WI38 (cell line): ENCODE measurements at regions not wholly inside any gene's neighbourhood (a gene's known extent, or its start where the extent isn't known, plus 50 kb on each side); places are given as distances from the start of the nearest gene placed in this dataset.

ENCODE experiments used
- H3K4me3 ChIP-seq: 2 replicates; pipeline ENCODE4 v1.5.1; 2011; ENCODE audit warnings: low read depth, mild to moderate bottlenecking, control low read depth, low read length
- CTCF ChIP-seq: IDR thresholded peaks from 2 replicates; pipeline ENCODE4 v1.5.1; 2012; ENCODE audit warnings: low read depth, mild to moderate bottlenecking, control low read depth, low read length

- H3K4me3 ChIP-seq = no peak overlapping the region
- peak; percentile 20; the same call in 1 of the 2 replicates for TF ChIP-seq CTCF
Observed at GRCh38 chr4:130359542-130359941, 1263.6 kb downstream of the C4orf33 start.

- H3K4me3 ChIP-seq = no peak overlapping the region
- no peak for TF ChIP-seq CTCF
Observed at GRCh38 chr4:130361616-130362015, 1265.7 kb downstream of the C4orf33 start.

GRCh38 chr4:130368668-130369067 is 1272.7 kb downstream of the C4orf33 start:
- no peak overlapping the region for H3K4me3 ChIP-seq
- TF ChIP-seq CTCF = no peak

- no peak for TF ChIP-seq CTCF
- H3K4me3 ChIP-seq = no peak overlapping the region
Observed at GRCh38 chr4:130393231-130393630, 1297.3 kb downstream of the C4orf33 start.

GRCh38 chr4:130393642-130394041 is 1297.7 kb downstream of the C4orf33 start:
- no peak overlapping the region for H3K4me3 ChIP-seq
- TF ChIP-seq CTCF = no peak

- no peak overlapping the region for H3K4me3 ChIP-seq
- TF ChIP-seq CTCF = no peak
Observed at GRCh38 chr4:130395871-130396270, 1299.9 kb downstream of the C4orf33 start.

- TF ChIP-seq CTCF = no peak
Observed at GRCh38 chr4:130403221-130403620, 1307.3 kb downstream of the C4orf33 start.

More at GRCh38 chr4:130403221-130403620, 1307.3 kb downstream of the C4orf33 start:
- no peak overlapping the region for H3K4me3 ChIP-seq
